CD4-positive, alpha-beta T cell treated with Interleukin-17A for 1 hour (primary cell): ENCODE measurements at regions not wholly inside any gene's neighbourhood (a gene's known extent, or its start where the extent isn't known, plus 50 kb on each side); places are given as distances from the start of the nearest gene placed in this dataset.

Experiments
- DNase-seq: peaks from one replicate; pipeline ENCODE4 v3.0.0-alpha.2; 2020

DNA sequence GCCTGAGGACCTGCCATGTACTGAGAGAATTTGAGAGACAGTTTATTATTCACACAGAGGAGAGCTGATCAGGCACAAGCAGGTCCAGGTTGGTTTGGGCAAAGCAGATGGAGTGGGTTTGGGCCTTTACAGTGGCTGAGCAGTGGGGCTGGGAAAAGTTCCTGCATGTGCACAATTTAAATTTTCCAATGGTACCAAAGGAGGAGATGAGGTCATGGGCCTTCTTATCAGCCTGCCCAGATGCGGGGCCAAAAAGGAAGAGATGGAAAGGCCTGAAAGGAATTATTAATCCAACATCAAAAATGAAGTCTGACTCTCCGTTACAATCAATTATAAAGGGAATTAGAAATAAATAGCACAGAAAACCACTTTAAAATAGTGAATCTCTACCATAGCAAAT is 367.6 kb downstream of the TMEM135 start:
- DNase-seq, result no peak

DNA sequence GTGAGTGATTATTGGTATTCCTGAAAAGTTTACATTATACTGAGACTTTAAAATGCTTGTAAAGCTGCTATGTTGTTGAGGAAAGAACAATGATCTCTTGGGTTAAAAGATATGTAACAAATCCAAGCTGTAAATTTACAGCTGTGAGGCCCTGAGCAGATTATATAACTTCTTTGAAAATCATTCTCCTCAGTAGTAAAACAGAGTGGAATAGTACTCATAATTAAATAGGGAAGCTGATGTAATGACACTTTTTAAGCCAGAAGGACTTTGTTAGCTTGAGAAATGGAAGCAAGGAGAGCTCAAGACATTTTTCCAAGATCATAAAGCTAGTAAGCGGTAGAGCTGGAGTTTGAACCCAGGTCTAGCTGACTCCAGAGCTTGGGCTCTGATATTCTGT is 363.9 kb downstream of the TMEM135 start:
- DNase-seq, result no peak

DNA sequence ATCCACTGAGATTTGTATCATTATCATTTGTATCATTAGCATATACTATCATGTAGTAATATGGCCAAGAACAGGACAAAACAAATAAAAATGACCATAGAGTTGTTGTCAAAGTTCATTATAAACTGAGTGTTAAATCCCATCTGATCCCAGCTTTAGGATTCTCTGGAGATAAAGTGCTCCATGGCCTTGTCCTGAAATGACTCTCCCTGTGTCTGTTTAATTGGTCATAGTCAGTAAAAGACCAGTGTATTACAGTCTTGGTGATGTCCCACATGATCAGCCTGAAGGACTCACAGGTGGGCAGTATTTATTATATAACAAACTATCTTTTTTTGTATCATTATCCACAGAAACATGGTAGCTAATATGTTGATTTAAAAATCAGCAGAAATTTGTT is 361.6 kb downstream of the TMEM135 start:
- no peak for DNase-seq

DNA sequence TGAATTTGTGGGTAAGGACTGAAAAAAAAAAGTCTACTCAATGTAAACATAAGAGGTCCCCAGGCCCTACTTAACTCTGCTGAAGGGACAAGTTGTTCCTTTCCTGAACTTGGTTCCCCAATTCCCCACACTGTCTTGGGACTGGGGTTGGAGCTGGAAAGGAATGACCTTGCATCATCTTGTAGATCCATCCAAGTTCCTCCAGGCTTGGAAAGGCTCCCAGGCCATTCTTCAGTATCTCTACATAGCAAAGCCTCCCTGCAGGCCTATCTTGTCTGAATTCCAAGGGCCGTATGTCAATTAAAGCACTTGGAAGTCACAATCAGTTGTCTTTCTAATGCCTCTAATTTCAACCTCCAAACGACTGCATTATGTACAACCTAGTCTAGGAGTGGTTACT is 361.2 kb downstream of the TMEM135 start:
- no peak for DNase-seq

DNA sequence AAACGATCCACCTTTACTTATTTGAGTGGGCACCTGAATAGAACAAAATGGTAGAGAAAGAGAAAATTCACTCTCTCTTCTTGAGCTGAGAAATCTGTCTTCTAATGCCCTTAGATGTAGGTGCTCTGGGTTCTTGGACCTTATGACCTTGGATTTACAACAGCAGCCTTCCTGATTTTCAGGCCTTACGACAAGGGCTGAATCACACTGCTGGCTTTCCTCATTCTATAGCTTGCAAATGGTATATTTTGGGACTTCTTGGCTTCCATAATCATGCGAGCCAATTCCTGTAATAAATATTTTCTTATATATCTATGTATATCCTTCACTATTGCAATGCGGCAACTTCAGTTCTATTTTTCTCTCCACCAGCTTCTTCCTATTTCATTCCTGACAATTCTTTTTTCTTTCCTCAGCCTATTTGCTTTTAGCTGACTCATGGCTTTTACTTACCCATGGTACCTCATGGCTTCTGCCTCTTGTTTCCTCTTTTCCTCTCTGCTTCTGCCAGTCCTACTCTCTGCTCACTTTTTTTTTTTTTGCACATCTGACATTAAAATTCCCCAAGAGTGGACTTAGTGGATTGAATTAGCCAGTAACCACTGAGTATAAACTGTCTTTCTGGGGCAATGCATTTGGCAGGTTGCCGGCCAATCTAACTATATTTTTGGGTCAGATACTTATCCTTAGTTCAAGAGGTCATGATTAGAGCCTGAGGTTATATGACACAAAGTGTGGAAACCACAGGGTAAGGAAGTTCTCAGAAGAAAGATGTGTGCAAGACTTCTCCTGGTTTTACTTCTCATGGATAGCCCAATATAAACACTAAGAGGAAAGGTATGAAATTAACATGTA is 359.5 kb downstream of the TMEM135 start:
- no peak for DNase-seq

DNA sequence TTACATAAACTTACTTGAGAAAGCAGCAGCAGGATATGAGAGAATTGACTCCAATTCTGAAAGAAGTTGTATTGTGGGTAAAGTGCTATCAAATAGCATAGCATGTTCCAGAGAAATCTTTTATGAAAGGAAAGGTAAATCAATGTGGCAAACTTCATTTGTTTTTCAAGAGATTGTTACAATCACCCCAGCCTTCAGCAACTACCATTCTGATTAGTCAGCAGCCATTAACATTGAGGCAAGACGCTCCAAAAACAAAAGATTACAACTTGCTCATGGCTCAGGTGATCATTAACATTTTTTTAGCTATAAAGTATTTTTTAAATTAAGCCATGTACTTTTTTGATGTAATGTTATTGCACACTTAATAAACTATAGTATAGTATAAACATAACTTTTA is 357.2 kb downstream of the TMEM135 start:
- no peak for DNase-seq

DNA sequence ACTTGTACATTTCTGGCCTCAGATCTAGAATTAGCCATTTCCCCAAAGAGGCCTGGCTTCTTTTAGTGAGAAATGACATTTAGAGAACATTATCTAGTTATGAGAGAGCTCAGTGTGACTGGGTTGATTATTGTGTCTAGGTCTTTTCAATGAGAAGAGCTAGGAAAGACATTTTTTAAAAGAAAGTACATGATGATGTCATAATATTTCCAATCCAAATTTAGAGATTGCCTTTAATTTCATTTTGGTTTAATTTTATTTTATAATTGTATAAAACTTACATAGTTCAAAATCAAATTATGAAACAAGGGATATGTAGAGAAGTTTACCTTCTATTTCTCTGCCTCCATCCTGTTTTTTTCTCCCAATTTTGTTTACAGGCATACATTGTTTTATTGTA is 354.9 kb downstream of the TMEM135 start:
- no peak for DNase-seq

DNA sequence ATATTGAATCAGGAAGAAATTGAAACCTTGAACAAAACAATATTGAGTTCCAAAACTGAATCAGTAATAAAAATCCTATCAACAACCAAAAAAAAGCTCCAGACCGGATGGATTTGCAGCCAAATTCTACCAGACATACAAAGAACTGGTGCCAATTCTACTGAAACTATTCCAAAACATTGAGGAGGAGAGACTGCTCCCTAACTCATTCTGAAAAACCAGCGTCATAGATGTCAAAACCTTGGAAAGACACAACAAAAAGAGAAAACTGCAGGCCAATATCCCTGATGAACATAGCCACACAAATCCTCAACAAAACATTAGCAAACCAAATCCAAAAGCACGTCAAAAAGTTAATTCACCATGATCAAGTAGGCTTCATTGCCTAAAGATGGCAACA is 353.8 kb downstream of the TMEM135 start:
- no peak for DNase-seq

DNA sequence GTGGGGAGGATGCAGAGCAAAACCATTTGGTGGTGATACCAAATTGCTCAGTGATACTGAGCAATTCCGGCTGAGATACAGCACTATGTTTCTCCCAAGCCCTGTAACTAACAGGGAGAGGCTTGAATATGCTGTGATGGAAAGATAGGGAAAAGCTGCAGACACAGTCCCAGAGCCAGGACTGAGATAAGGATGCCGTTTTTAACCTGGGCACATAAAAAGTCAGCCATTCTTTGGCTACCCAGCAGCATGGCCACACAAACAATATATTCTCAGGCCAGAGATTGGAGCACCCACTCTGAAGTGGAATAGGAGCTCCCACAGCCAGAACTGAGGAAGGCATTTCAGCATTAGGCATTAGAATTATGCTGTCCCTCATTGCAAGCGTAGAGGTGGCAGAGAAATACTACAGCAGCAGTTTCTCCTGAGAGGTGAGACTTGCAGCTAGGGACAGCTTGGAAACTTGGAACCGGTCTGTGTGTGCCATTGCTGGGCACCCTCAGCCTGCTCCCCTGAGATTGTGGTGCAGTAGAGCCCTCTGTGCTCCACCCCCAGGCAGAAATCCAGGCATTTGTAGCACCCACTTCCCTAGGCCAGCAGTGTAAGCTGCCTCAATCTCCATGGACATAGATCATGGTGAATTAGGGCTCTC is 346.5 kb downstream of the TMEM135 start:
- DNase-seq, result no peak

DNA sequence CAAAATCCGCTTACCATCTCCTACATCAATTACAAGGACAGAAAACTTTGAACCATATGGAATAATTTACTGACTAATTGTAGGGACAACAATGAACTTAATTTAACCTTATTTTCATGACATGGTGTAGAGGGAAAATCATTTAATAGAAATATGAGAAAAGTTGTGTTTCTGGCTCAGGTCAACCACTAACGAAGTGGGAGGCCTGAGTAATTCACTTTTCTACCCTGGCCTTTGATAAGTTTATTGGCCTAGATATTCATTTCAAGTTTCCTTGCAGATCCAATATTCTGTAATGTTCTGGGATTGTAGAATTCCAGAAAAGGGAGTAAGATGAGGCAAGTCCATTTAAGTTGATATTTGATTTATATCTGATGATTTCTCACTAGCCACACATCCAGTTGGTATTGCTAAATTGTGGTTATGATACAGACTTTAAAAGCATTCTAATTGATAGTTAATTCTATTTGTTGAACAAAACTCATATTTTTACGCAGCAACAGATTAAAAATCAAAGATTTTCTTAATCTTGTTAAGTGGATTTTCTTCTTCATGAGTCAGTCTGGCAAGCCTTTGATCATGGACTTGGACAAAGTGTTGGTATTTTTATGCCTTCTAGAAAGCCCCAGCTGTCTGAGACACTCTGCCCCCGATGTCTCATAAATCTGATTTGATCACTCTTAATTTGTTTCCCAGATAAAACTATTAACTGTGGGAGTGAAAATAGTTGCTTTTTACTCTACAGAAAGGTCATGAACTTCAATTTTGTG is 336.5 kb downstream of the TMEM135 start:
- no peak for DNase-seq
